GM12878 (cell line): ENCODE measurements at regions not wholly inside any gene's neighbourhood (a gene's known extent, or its start where the extent isn't known, plus 50 kb on each side); places are given as distances from the start of the nearest gene placed in this dataset.

ENCODE experiments used
- ATAC-seq: fragments of 200-7000 bp; cut with Tn5 transposase; 3 replicates; pipeline ENCODE4 v1.9.1; 2020; ENCODE audit warnings: mild to moderate bottlenecking, moderate library complexity
- BruUV-seq: library from RNA; stranded (reverse); fragments of 400-500 nt; replicated peaks from 2 replicates; lab custom pipeline; 2021; lab: Mats Ljungman, UMichigan
- CTCF ChIA-PET: fragments of 300-600 bp; sonication (Branson Sonifier 250); formaldehyde crosslinking; extraction: SDS; loops from one replicate; lab custom pipeline; 2021; ENCODE audit warnings: inconsistent platforms; lab: Yijun Ruan, JAX
- POLR2A ChIA-PET: fragments of 350-600 bp; formaldehyde crosslinking; extraction: SDS; loops from one replicate; lab custom pipeline; 2021; ENCODE audit warnings: inconsistent platforms; lab: Charles Lee
- RAD21 ChIA-PET: fragments of 300-600 bp; sonication (Branson Sonifier 250); formaldehyde crosslinking; loops from one replicate; lab custom pipeline; 2023; ENCODE audit warnings: antibody characterized with exemption; ENCODE audit not compliant: unreplicated experiment; lab: Charles Lee
- SMC1A ChIA-PET: fragments of 300-600 bp; sonication (Branson Sonifier 250); formaldehyde crosslinking; loops from one replicate; lab custom pipeline; 2023; ENCODE audit not compliant: unreplicated experiment, uncharacterized antibody; lab: Charles Lee
- DNase-seq: peaks from one replicate; pipeline ENCODE4 v3.0.0-alpha.2; 2011; ENCODE audit warnings: low read depth, low spot score
- FAIRE-seq: peaks from 3 replicates; lab custom pipeline; 2011; peaks lifted over from hg19 to GRCh38; lab: Jason Lieb, UNC
- H2AFZ ChIP-seq: 2 replicates; pipeline ENCODE4 v1.6.0; 2011; ENCODE audit warnings: low read depth, low read length, control low read depth; ENCODE audit not compliant: control insufficient read depth
- H3K27ac ChIP-seq: 2 replicates; pipeline ENCODE4 v1.5.1; 2011; ENCODE audit warnings: control low read depth; ENCODE audit not compliant: control insufficient read depth, insufficient read depth
- H3K27me3 ChIP-seq, 2 experiments: replicated peaks in 1 of 2; 2 replicates each; pipeline versions ENCODE4 v1.6.0 to v1.6.1; 2011; ENCODE audit warnings: low read length in 1 of 2; ENCODE audit not compliant: control insufficient read depth in 2 of 2, insufficient read depth in 2 of 2
- H3K36me3 ChIP-seq, 2 experiments: 2 replicates each; pipeline ENCODE4 v1.5.1; 2011; ENCODE audit warnings: low read length in 1 of 2; ENCODE audit not compliant: control insufficient read depth in 2 of 2, insufficient read depth in 2 of 2
- H3K4me1 ChIP-seq: 2 replicates; pipeline ENCODE4 v1.6.1; 2011; ENCODE audit warnings: mild to moderate bottlenecking, low read length, moderate library complexity, mixed read lengths; ENCODE audit not compliant: control insufficient read depth, insufficient read depth
- H3K4me2 ChIP-seq: 2 replicates; pipeline ENCODE4 v1.6.0; 2011; ENCODE audit warnings: control low read depth; ENCODE audit not compliant: control insufficient read depth, insufficient read depth
- H3K4me3 ChIP-seq: fragments of 200-600 bp; sonication (generic); 2 replicates; pipeline ENCODE4 v1.5.1; 2016
- H3K79me2 ChIP-seq: 2 replicates; pipeline ENCODE4 v1.6.0; 2011; ENCODE audit warnings: low read length; ENCODE audit not compliant: control insufficient read depth, insufficient read depth
- H3K9ac ChIP-seq: 2 replicates; pipeline ENCODE4 v1.8.0; 2011; ENCODE audit warnings: low read length, control low read depth, mixed read lengths; ENCODE audit not compliant: control insufficient read depth, insufficient read depth
- H3K9me3 ChIP-seq: replicated peaks from 3 replicates; pipeline ENCODE4 v1.5.1; 2011; ENCODE audit warnings: mild to moderate bottlenecking, low read length; ENCODE audit not compliant: control insufficient read depth, insufficient read depth
- H4K20me1 ChIP-seq: 2 replicates; pipeline ENCODE4 v1.6.0; 2011; ENCODE audit not compliant: control insufficient read depth, insufficient read depth
- BACH1 ChIP-seq: fragments of 450-650 bp; IDR thresholded peaks from 2 replicates; pipeline ENCODE4 v1.6.1; 2017; ENCODE audit warnings: mild to moderate bottlenecking, borderline replicate concordance
- CHD4 ChIP-seq: fragments of 200-600 bp; sonication (generic); IDR thresholded peaks from 2 replicates; pipeline ENCODE4 v1.6.1; 2016; ENCODE audit warnings: mild to moderate bottlenecking
- EED ChIP-seq: sonication (generic); IDR thresholded peaks from 2 replicates; pipeline ENCODE4 v1.6.1; 2016; ENCODE audit warnings: antibody characterized with exemption, low read depth
- ESRRA ChIP-seq: IDR thresholded peaks from 2 replicates; pipeline ENCODE4 v1.6.1; 2012; ENCODE audit warnings: mild to moderate bottlenecking, low read length, improper control_type of control experiment
- FOXM1 ChIP-seq: IDR thresholded peaks from 2 replicates; pipeline ENCODE4 v1.6.1; 2012; ENCODE audit warnings: low read depth, mild to moderate bottlenecking, inconsistent platforms, low read length, moderate library complexity
- HCFC1 ChIP-seq: fragments of 150-350 bp; IDR thresholded peaks from 2 replicates; pipeline ENCODE4 v1.6.1; 2014; ENCODE audit warnings: low read length
- IRF4 ChIP-seq: IDR thresholded peaks from 2 replicates; pipeline ENCODE4 v1.6.1; 2011; ENCODE audit warnings: low read depth, low read length
- MEF2A ChIP-seq: IDR thresholded peaks from 2 replicates; pipeline ENCODE4 v1.6.1; 2011; ENCODE audit warnings: low read depth, mild to moderate bottlenecking, low read length, moderate library complexity; ENCODE audit not compliant: insufficient read depth
- MEF2B ChIP-seq: fragments of 450-650 bp; IDR thresholded peaks from 2 replicates; pipeline ENCODE4 v1.6.1; 2018; ENCODE audit warnings: mild to moderate bottlenecking, moderate library complexity; ENCODE audit not compliant: partially characterized antibody, poor library complexity, severe bottlenecking
- NFIC ChIP-seq: IDR thresholded peaks from 2 replicates; pipeline ENCODE4 v1.6.1; 2012; ENCODE audit warnings: low read depth, mild to moderate bottlenecking, inconsistent platforms, low read length, moderate library complexity
- RFX5 ChIP-seq: IDR thresholded peaks from 2 replicates; pipeline ENCODE4 v1.6.1; 2011; ENCODE audit warnings: low read depth, low read length, improper control_type of control experiment
- STAT3 ChIP-seq: IDR thresholded peaks from 2 replicates; pipeline ENCODE4 v1.6.1; 2011; ENCODE audit warnings: low read depth, low read length, improper control_type of control experiment
- ZNF622 ChIP-seq: fragments of 450-650 bp; IDR thresholded peaks from 2 replicates; pipeline ENCODE4 v1.6.1; 2017; ENCODE audit warnings: mild to moderate bottlenecking, inconsistent platforms
- WGBS: methylation state at CpG from one replicate; pipeline ENCODE4 v1.1.6; 2016; ENCODE audit warnings: low lambda C conversion rate; ENCODE audit not compliant: insufficient replicate concordance, insufficient coverage; ENCODE audit errors: missing lambda C conversion rate; 5-methylcytosine and 5-hydroxymethylcytosine counted together
- in situ Hi-C: fragments of 300-500 bp; cut with MboI; formaldehyde crosslinking; loops from 9 replicates; pipeline ENCODE4 v1.14.3; 2018; ENCODE audit warnings: mixed read lengths
- intact Hi-C: fragments of 100-400 bp; cut with micrococcal nuclease; formaldehyde crosslinking; loops from one replicate; pipeline ENCODE4 v1.14.2; 2022; ENCODE audit not compliant: unreplicated experiment
- TF ChIP-seq, protein P1 (sequence below): fragments of 450-650 bp; IDR thresholded peaks from 2 replicates; pipeline ENCODE4 v1.6.1; 2016; ENCODE audit warnings: mild to moderate bottlenecking
- TF ChIP-seq, protein P2 (sequence below): IDR thresholded peaks from 2 replicates; pipeline ENCODE4 v1.6.1; 2011; ENCODE audit warnings: low read depth, mild to moderate bottlenecking, low read length, moderate library complexity, borderline replicate concordance; ENCODE audit errors: extremely low read depth
- TF ChIP-seq, protein P3 (sequence below): IDR thresholded peaks from 2 replicates; pipeline ENCODE4 v1.6.1; 2011; ENCODE audit warnings: borderline replicate concordance, low read depth, mild to moderate bottlenecking, moderate library complexity, low read length; ENCODE audit not compliant: insufficient read depth, poor library complexity, severe bottlenecking

DNA sequence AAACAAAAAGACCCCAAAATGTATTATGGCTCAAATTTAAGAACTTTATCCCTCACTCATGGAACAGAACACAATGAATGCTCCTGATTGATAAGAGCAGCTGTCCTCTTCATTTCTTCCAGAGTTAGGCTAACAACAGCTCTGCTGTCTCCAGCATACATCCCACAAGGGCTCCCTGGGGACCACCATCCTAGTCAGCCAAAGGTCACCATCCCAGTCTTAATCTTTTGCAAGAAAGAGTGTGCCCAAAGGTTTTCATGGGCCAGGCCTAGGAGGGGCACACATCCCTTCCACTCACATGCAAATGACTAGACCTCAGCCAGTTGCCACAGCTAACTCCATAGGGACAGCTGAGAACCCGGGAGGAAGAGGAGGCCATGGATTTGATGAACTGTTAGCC, 555.3 kb downstream of the BUD13 start:
- H3K27me3 ChIP-seq, result peaks cover 0 to 2% of the 10 kb centered on the region in 2 experiments; a peak in 1 of 4 replicates
- RAD21 ChIA-PET, result no interaction called here
- 0% methylated on average over 1 of the region's 1 CpG for WGBS
- no peak overlapping the region for H2AFZ ChIP-seq
- H3K4me2 ChIP-seq, result no peak overlapping the region
- no peak overlapping the region for H3K4me3 ChIP-seq
- H3K36me3 ChIP-seq, result no peaks in the 10 kb centered on the region
- SMC1A ChIA-PET, result interaction anchor here (0.6 to 0.7 kb wide), 2 partner anchors 8 to 884 kb away, joined by 3 read pairs; no protein-coding TSS in a partner anchor
- no peak for DNase-seq
- H3K4me1 ChIP-seq, result no peaks in the 10 kb centered on the region
- H3K9ac ChIP-seq, result no peak overlapping the region
- no peak overlapping the region for H3K27ac ChIP-seq
- intact Hi-C loops, result no loop called here
- no peaks in the 10 kb centered on the region; the same call in 2 of the 3 replicates for H3K9me3 ChIP-seq
- no peak for TF ChIP-seq STAT3
- TF ChIP-seq, protein P1, sequence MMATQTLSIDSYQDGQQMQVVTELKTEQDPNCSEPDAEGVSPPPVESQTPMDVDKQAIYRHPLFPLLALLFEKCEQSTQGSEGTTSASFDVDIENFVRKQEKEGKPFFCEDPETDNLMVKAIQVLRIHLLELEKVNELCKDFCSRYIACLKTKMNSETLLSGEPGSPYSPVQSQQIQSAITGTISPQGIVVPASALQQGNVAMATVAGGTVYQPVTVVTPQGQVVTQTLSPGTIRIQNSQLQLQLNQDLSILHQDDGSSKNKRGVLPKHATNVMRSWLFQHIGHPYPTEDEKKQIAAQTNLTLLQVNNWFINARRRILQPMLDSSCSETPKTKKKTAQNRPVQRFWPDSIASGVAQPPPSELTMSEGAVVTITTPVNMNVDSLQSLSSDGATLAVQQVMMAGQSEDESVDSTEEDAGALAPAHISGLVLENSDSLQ, result no peak
- TF ChIP-seq RFX5, result no peak
- TF ChIP-seq ESRRA, result no peak
- TF ChIP-seq HCFC1, result no peak
- no peak for TF ChIP-seq MEF2B
- TF ChIP-seq ZNF622, result no peak
- TF ChIP-seq IRF4, result no peak
- TF ChIP-seq EED, result no peak
- TF ChIP-seq FOXM1, result no peak
- no peak for TF ChIP-seq CHD4
- TF ChIP-seq, protein P2, sequence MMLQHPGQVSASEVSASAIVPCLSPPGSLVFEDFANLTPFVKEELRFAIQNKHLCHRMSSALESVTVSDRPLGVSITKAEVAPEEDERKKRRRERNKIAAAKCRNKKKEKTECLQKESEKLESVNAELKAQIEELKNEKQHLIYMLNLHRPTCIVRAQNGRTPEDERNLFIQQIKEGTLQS, result no peak
- TF ChIP-seq, protein P3, sequence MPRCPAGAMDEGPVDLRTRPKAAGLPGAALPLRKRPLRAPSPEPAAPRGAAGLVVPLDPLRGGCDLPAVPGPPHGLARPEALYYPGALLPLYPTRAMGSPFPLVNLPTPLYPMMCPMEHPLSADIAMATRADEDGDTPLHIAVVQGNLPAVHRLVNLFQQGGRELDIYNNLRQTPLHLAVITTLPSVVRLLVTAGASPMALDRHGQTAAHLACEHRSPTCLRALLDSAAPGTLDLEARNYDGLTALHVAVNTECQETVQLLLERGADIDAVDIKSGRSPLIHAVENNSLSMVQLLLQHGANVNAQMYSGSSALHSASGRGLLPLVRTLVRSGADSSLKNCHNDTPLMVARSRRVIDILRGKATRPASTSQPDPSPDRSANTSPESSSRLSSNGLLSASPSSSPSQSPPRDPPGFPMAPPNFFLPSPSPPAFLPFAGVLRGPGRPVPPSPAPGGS, result no peak
- no peak for TF ChIP-seq MEF2A
- TF ChIP-seq NFIC, result no peak
- no peak for TF ChIP-seq BACH1
- POLR2A ChIA-PET, result no interaction called here
- H3K79me2 ChIP-seq, result no peaks in the 10 kb centered on the region
- H4K20me1 ChIP-seq, result no peaks in the 10 kb centered on the region
- ATAC-seq, result no peak
- FAIRE-seq, result no peak
- BruUV-seq, result no TSS peak
- CTCF ChIA-PET, result interaction anchor here (0.6 to 1.8 kb wide), 8 partner anchors 11 to 892 kb away, joined by 3 to 7 read pairs (median 4); no protein-coding TSS in a partner anchor
- in situ Hi-C loops, result no loop called here
